Neural cell (in vitro differentiated cells): ENCODE measurements at regions not wholly inside any gene's neighbourhood (a gene's known extent, or its start where the extent isn't known, plus 50 kb on each side); places are given as distances from the start of the nearest gene placed in this dataset.

Experiments used
- H2AFZ ChIP-seq: fragments of 200-600, 300-800 bp; sonication (generic), shearing (Covaris generic); 2 replicates; pipeline ENCODE4 v1.6.0; 2014; ENCODE audit warnings: low read depth, mild to moderate bottlenecking, antibody characterized with exemption, low read length, moderate library complexity
- H3F3A ChIP-seq: fragments of 200-600 bp; shearing (Covaris generic); 2 replicates; pipeline ENCODE4 v1.6.1; 2016; ENCODE audit warnings: mild to moderate bottlenecking, moderate library complexity, mixed read lengths, antibody characterized with exemption, low read length; ENCODE audit not compliant: insufficient read depth, poor library complexity, severe bottlenecking
- H3K27ac ChIP-seq: fragments of 200-600, 300-800 bp; sonication (generic), shearing (Covaris generic); 2 replicates; pipeline ENCODE4 v1.5.1; 2014; ENCODE audit warnings: mild to moderate bottlenecking, low read length, moderate library complexity
- H3K27me3 ChIP-seq: fragments of 300-800, 200-600 bp; sonication (generic), shearing (Covaris generic); 2 replicates; pipeline ENCODE4 v1.6.0; 2014; ENCODE audit warnings: mild to moderate bottlenecking, low read depth, low read length, moderate library complexity; ENCODE audit not compliant: insufficient read depth
- H3K36me3 ChIP-seq: fragments of 300-800, 200-600 bp; sonication (generic), shearing (Covaris generic); 2 replicates; pipeline ENCODE4 v1.5.1; 2014; ENCODE audit warnings: mild to moderate bottlenecking, antibody characterized with exemption, low read length, moderate library complexity; ENCODE audit not compliant: insufficient read depth
- H3K4me2 ChIP-seq: fragments of 300-800, 200-600 bp; sonication (generic), shearing (Covaris generic); 2 replicates; pipeline ENCODE4 v1.6.0; 2014; ENCODE audit warnings: mild to moderate bottlenecking, low read length
- H3K4me3 ChIP-seq: fragments of 300-800, 200-600 bp; sonication (generic), shearing (Covaris generic); 2 replicates; pipeline ENCODE4 v1.5.1; 2014; ENCODE audit warnings: mild to moderate bottlenecking, low read length, moderate library complexity
- H3K79me2 ChIP-seq: fragments of 200-600 bp; shearing (Covaris generic); replicated peaks from 2 replicates; pipeline ENCODE4 v1.6.0; 2014; ENCODE audit warnings: mild to moderate bottlenecking, low read length, moderate library complexity; ENCODE audit not compliant: insufficient read depth
- H3K9ac ChIP-seq: fragments of 300-800, 200-600 bp; sonication (generic), shearing (Covaris generic); 2 replicates; pipeline ENCODE4 v1.6.1; 2016; ENCODE audit warnings: mild to moderate bottlenecking, low read length, mixed read lengths
- H3K9me2 ChIP-seq: fragments of 200-600 bp; shearing (Covaris generic); 2 replicates; pipeline ENCODE4 v1.6.1; 2016; ENCODE audit warnings: mild to moderate bottlenecking, low read length, mixed read lengths; ENCODE audit not compliant: insufficient read depth
- H3K9me3 ChIP-seq: fragments of 200-600, 300-800 bp; sonication (generic), shearing (Covaris generic); 2 replicates; pipeline ENCODE4 v1.6.1; 2016; ENCODE audit warnings: mild to moderate bottlenecking, mixed run types, low read length, moderate library complexity, mixed read lengths
- H4K20me1 ChIP-seq: fragments of 200-600 bp; shearing (Covaris generic); 2 replicates; pipeline ENCODE4 v1.6.1; 2016; ENCODE audit warnings: mild to moderate bottlenecking, mixed run types; ENCODE audit not compliant: insufficient read depth
- EP300 ChIP-seq: fragments of 450-650 bp; conservative IDR thresholded peaks from 2 replicates; pipeline ENCODE4 v1.6.1; 2014; ENCODE audit warnings: antibody characterized with exemption, mild to moderate bottlenecking, moderate library complexity; ENCODE audit not compliant: poor library complexity, severe bottlenecking
- EZH2 ChIP-seq: fragments of 200-600, 300-800 bp; shearing (Covaris generic), sonication (generic); IDR thresholded peaks from 2 replicates; pipeline ENCODE4 v1.6.1; 2014; ENCODE audit warnings: antibody characterized with exemption, low read length, borderline replicate concordance, mild to moderate bottlenecking; ENCODE audit not compliant: insufficient read depth, poor library complexity, severe bottlenecking
- MXI1 ChIP-seq: fragments of 450-650 bp; conservative IDR thresholded peaks from 2 replicates; pipeline ENCODE4 v1.6.1; 2014; ENCODE audit warnings: antibody characterized with exemption, mild to moderate bottlenecking; ENCODE audit not compliant: poor library complexity, severe bottlenecking
- POLR2AphosphoS5 ChIP-seq: IDR thresholded peaks from 2 replicates; pipeline ENCODE4 v1.6.1; 2012
- RAD21 ChIP-seq: fragments of 450-650 bp; conservative IDR thresholded peaks from 2 replicates; pipeline ENCODE4 v1.6.1; 2014; ENCODE audit warnings: antibody characterized with exemption, mild to moderate bottlenecking, moderate library complexity
- SMC3 ChIP-seq: fragments of 450-650 bp; conservative IDR thresholded peaks from 2 replicates; pipeline ENCODE4 v1.6.1; 2014; ENCODE audit warnings: antibody characterized with exemption, mild to moderate bottlenecking, moderate library complexity; ENCODE audit not compliant: poor library complexity
- TAF1 ChIP-seq: IDR thresholded peaks from 2 replicates; pipeline ENCODE4 v1.6.1; 2012; ENCODE audit warnings: low read depth
- TF ChIP-seq, protein P1 (sequence below): fragments of 450-650 bp; IDR thresholded peaks from 2 replicates; pipeline ENCODE4 v1.5.1; 2014; ENCODE audit warnings: antibody characterized with exemption, mild to moderate bottlenecking, moderate library complexity; ENCODE audit not compliant: poor library complexity, severe bottlenecking
- TF ChIP-seq, protein P2 (sequence below): IDR thresholded peaks from 2 replicates; pipeline ENCODE4 v1.6.1; 2012; ENCODE audit warnings: borderline replicate concordance

DNA sequence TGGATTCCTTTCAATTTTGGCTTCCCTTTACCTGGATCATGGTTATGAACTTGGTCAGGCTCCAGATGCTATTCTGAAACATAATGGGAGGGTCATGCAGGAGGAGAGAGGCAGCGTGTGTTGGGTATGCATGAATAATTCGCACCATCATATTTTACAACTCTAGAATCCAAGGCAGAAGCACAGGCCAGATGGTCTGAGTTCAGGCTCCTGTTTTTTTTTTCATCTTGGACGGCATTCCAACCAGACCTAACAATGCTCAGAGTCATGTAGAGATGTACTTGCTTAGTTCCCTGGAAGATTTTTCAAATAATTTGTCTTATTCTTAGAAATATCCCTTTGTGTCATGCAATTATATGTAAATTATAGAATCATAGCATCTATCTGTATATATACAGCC is 393.5 kb downstream of the JRKL start:
- no peak overlapping the region for H3K27ac ChIP-seq
- no peaks in the 10 kb centered on the region for H3F3A ChIP-seq
- TF ChIP-seq, protein P1, sequence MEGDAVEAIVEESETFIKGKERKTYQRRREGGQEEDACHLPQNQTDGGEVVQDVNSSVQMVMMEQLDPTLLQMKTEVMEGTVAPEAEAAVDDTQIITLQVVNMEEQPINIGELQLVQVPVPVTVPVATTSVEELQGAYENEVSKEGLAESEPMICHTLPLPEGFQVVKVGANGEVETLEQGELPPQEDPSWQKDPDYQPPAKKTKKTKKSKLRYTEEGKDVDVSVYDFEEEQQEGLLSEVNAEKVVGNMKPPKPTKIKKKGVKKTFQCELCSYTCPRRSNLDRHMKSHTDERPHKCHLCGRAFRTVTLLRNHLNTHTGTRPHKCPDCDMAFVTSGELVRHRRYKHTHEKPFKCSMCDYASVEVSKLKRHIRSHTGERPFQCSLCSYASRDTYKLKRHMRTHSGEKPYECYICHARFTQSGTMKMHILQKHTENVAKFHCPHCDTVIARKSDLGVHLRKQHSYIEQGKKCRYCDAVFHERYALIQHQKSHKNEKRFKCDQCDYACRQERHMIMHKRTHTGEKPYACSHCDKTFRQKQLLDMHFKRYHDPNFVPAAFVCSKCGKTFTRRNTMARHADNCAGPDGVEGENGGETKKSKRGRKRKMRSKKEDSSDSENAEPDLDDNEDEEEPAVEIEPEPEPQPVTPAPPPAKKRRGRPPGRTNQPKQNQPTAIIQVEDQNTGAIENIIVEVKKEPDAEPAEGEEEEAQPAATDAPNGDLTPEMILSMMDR: no peak
- TF ChIP-seq SMC3 (no peak), RAD21 (no peak), EP300 (no peak), EZH2 (no peak)
- H2AFZ ChIP-seq: no peak overlapping the region
- H3K9ac ChIP-seq: no peak overlapping the region
- H3K36me3 ChIP-seq: no peaks in the 10 kb centered on the region
- no peaks in the 10 kb centered on the region for H3K79me2 ChIP-seq
- no peaks in the 10 kb centered on the region for H4K20me1 ChIP-seq
- no peaks in the 10 kb centered on the region for H3K9me3 ChIP-seq
- H3K4me3 ChIP-seq: no peak overlapping the region
- H3K27me3 ChIP-seq: no peaks in the 10 kb centered on the region
- no peaks in the 10 kb centered on the region for H3K9me2 ChIP-seq
- no peak overlapping the region for H3K4me2 ChIP-seq

DNA sequence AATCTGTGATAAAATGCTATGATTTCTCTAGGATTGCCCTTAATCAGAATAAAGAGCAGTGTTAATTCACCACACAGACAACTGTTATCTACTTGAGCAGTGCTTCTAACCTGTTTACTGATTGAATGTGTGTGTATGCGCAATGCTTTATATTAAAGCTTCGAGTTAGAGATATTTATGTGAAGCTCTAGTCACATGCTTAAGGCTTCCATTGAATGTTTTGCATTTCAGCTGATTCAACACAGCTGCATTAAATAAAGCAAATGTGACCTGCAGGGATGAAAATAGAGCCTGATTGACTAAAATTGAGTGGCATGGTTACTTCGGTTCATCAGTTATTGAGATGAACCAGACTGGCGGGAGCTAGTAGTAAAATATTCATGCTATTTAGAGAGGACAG is 395.3 kb downstream of the JRKL start:
- Histone ChIP-seq H3K9me2 (no peaks in the 10 kb centered on the region), H3K4me3 (no peak overlapping the region), H3K27ac (no peak overlapping the region), H3K4me2 (no peak overlapping the region), H3F3A (no peaks in the 10 kb centered on the region), H3K79me2 (no peaks in the 10 kb centered on the region), H4K20me1 (no peaks in the 10 kb centered on the region), H3K9ac (no peak overlapping the region), H3K9me3 (no peaks in the 10 kb centered on the region), H3K27me3 (no peaks in the 10 kb centered on the region), H3K36me3 (no peaks in the 10 kb centered on the region), H2AFZ (no peak overlapping the region)
- TF ChIP-seq, protein P1: no peak

DNA sequence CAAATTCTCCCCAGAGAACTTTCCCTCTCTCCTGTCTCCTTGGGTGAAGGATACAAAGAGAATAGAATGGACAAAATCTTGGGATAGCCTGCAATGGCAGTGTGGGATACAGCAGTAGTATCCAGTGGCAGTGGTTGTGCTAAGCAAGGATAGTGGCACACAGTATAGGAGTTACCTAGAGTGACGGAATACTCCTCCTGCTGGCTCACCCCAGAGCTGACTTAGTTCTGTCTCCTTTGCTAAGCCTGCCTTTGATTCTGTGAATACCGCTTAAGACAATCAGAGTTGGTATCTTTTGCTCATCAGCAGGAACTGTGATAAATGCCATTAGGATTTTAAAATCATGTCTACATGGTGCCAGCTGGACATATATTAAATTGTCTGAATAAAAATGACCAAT is 404.3 kb downstream of the JRKL start:
- Histone ChIP-seq H3K27ac (no peak overlapping the region), H3K9me2 (no peaks in the 10 kb centered on the region), H3K4me3 (no peak overlapping the region), H3K36me3 (no peaks in the 10 kb centered on the region), H4K20me1 (no peaks in the 10 kb centered on the region), H3K9me3 (no peaks in the 10 kb centered on the region), H3F3A (no peaks in the 10 kb centered on the region), H3K27me3 (no peaks in the 10 kb centered on the region), H3K9ac (no peak overlapping the region), H3K4me2 (no peak overlapping the region), H2AFZ (no peak overlapping the region), H3K79me2 (no peaks in the 10 kb centered on the region)
- TF ChIP-seq POLR2AphosphoS5 (no peak), RAD21 (no peak), SMC3 (no peak), TAF1 (no peak), MXI1 (no peak), EZH2 (no peak), EP300 (no peak)
- TF ChIP-seq, protein P2, sequence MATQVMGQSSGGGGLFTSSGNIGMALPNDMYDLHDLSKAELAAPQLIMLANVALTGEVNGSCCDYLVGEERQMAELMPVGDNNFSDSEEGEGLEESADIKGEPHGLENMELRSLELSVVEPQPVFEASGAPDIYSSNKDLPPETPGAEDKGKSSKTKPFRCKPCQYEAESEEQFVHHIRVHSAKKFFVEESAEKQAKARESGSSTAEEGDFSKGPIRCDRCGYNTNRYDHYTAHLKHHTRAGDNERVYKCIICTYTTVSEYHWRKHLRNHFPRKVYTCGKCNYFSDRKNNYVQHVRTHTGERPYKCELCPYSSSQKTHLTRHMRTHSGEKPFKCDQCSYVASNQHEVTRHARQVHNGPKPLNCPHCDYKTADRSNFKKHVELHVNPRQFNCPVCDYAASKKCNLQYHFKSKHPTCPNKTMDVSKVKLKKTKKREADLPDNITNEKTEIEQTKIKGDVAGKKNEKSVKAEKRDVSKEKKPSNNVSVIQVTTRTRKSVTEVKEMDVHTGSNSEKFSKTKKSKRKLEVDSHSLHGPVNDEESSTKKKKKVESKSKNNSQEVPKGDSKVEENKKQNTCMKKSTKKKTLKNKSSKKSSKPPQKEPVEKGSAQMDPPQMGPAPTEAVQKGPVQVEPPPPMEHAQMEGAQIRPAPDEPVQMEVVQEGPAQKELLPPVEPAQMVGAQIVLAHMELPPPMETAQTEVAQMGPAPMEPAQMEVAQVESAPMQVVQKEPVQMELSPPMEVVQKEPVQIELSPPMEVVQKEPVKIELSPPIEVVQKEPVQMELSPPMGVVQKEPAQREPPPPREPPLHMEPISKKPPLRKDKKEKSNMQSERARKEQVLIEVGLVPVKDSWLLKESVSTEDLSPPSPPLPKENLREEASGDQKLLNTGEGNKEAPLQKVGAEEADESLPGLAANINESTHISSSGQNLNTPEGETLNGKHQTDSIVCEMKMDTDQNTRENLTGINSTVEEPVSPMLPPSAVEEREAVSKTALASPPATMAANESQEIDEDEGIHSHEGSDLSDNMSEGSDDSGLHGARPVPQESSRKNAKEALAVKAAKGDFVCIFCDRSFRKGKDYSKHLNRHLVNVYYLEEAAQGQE: no peak
- TF ChIP-seq, protein P1: no peak
